GM15510 (cell line): ENCODE measurements at regions not wholly inside any gene's neighbourhood (a gene's known extent, or its start where the extent isn't known, plus 50 kb on each side); places are given as distances from the start of the nearest gene placed in this dataset.

Experiments
- POLR2A ChIP-seq: IDR thresholded peaks from 3 replicates; pipeline ENCODE4 v1.6.1; 2011; ENCODE audit warnings: borderline replicate concordance; ENCODE audit not compliant: insufficient read length; ENCODE audit errors: extremely low read depth

- TF ChIP-seq POLR2A = no peak
These were observed 88.3 kb upstream of the ATP2B1 start for GRCh38 chr12:89796798-89797382.

DNA sequence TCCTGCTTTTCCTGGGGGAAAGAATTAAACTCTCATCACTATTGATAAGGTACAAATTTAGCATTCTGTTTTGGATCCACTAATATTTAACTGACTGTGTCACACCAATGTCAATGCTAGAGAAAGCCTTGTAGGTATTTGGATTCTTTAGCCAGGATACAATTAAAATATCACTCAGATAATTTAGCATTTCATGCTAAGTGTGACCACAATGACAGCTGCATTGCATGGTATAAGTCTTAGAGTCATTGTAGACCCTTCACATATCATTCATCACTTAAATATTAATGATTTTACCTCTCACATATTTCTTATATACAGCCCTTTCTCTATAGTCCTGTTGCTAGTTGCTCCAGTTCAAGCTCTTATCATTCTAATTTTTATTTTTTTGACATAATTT, 85.3 kb upstream of the ATP2B1 start:
- no peak for TF ChIP-seq POLR2A

DNA sequence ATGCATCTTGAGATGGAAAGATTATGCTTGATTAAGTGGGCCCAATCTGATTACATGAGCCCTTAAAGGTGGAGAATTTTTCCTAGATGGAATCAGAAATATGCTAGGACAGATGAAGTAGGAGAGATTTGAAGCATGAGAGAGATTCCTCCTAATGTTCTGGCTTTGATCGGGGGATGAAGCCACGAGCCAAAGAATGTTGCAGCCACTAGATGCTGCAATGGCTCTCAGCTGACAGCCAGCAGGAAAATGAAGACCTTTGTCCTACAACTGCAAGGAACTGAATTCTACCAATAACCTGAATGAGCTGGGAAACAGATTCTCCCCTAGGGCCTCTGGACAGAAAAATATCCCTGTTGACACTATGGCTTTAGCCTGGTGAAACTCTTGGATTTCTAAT, 82.6 kb upstream of the ATP2B1 start:
- TF ChIP-seq POLR2A = no peak

GRCh38 chr12:89789862-89790261, 81.2 kb upstream of the ATP2B1 start:
- TF ChIP-seq POLR2A = no peak

DNA sequence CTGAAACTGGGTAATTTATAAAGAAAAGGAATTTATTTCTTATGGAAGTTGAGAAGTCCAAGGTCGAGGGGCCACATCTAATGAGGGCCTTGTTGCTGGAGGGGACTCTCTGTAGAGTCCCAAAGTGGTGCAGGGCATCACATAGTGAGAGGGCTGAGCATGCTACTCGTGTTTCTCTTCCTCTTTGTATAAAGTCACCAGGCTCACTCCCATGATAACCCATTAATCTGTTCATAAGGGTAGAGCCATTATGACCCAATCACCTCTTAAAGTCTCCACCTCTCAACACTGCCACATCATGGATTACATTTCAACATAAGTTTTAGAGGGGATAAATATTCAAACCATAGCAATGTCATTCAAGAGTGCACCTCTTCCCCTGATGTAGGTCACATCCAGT, 79.1 kb upstream of the ATP2B1 start:
- TF ChIP-seq POLR2A = no peak

DNA sequence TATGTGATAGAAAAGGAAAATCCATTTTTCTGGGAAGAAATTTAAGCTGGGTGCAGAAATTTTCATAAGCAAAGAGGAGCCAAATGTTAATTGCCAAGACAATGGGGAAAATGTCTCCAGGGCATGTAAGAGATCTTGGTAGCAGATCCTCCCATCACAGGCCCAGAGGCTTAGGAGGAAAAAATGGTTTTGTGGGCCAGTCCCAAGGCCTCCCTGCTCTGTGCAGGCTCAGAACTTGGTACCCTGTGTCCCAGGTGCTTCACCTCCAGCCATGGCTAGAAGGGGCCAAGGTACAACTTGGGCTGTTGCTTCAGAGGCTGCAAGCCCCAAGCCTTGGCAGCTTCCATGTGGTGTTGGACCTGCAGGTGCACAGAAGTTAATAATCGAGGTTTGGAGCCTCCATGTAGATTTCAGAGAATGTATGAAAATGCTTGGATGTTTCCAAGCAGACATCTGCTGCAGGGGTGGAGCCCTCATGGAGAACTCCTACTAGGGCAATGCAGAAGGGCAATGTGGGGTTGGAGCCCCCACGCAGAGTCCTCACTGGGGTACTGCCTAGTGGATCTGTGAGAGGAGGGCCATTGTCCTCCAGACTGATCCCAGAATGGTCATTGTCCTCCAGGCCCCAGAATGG, 77.7 kb upstream of the ATP2B1 start:
- no peak for TF ChIP-seq POLR2A

GRCh38 chr12:89783359-89784060, 74.9 kb upstream of the ATP2B1 start:
- TF ChIP-seq POLR2A = no peak

DNA sequence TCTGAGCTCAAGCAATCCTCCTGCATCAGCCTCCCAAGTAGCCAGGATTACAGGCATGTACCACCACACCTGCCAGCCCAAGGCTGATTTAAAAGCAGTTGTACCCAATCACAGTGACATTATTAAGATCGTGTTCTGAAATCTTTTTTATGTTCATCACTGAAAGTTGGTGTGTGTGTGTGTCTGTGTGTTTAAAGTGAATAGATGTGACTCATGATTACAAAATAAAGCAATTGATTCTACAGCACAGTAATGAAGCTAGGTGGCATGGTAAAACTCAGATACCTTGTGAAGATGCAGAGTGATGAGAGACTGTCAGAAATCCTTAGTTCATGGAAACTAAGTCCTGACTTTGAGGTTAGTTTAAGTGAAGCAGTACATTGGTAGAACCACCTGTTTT, 74.2 kb upstream of the ATP2B1 start:
- TF ChIP-seq POLR2A = no peak

- no peak for TF ChIP-seq POLR2A
These were observed 73.4 kb upstream of the ATP2B1 start for GRCh38 chr12:89781946-89782550.

- no peak for TF ChIP-seq POLR2A
These were observed 72.5 kb upstream of the ATP2B1 start for GRCh38 chr12:89781156-89781555.

GRCh38 chr12:89779090-89779489, 70.5 kb upstream of the ATP2B1 start:
- TF ChIP-seq POLR2A = no peak

DNA sequence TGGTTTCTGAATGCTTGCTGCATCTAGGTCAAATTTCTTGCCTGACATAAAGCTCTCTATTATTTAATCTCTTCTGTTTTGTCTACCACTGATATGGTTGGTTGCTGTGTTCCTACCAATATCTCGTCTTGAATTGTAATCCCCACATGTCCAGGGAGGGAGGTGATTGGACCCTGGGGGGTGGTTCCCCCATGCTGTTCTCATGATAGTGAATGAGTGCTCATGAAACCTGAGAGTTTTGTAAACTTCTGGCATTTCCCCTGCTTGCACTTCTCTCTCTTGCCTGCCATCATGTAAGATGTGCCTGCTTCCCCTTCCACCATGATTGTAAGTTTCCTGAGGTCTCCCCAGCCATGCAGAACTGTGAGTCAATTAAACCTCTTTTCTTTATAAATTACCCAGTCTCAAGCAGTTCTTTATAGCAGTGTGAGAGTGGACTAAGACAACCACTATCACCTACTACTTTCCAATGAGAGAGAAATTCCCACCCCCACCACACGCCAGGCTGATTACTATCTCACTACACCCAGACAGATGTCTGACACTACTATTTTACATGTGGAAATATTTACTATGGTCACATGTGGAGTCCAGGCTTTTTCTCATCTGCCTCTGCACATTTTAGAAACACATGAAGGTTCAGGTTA, 69.2 kb upstream of the ATP2B1 start:
- TF ChIP-seq POLR2A = no peak

DNA sequence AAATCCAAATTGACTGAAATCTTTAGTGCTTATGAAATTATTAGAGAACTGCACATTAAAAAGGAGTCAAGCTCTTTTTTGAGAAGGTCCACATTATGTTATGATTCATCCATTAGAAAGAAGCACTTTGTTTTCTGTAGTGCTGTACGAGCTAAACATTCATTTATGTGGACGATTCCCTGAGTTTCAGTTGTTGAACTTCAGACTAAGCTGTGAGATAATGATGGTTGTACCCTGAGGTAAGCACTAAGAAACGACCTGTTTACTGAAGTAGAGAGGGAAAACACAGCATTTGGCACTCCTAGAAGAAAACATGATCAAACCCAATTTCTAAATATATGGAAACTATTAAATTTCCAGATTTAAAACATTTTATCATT, 67.3 kb upstream of the ATP2B1 start:
- TF ChIP-seq POLR2A = no peak

- TF ChIP-seq POLR2A = no peak
These were observed 66.7 kb upstream of the ATP2B1 start for GRCh38 chr12:89775063-89775985.

GRCh38 chr12:89774645-89775044, 66.0 kb upstream of the ATP2B1 start:
- TF ChIP-seq POLR2A = no peak

- TF ChIP-seq POLR2A = no peak
These were observed 61.8 kb upstream of the ATP2B1 start for GRCh38 chr12:89770391-89770790.
